ENCODE measurements at regions not wholly inside any gene's neighbourhood (a gene's known extent, or its start where the extent isn't known, plus 50 kb on each side); places are given as distances from the start of the nearest gene placed in this dataset.

- TF ChIP-seq CTCF (IDR thresholded peaks at IDR 0.05), result no peak
- TF ChIP-seq EP300 (IDR thresholded peaks at IDR 0.05; ENCODE audit: borderline replicate concordance in 1 of 2, low read depth in 1 of 2, low read length in 1 of 2), result no peak
- TF ChIP-seq JUND (IDR thresholded peaks at IDR 0.05), result no peak
- no peak for TF ChIP-seq PBX3 (IDR thresholded peaks at IDR 0.05)
- no peak for TF ChIP-seq RFX5 (IDR thresholded peaks at IDR 0.05; ENCODE audit: low read length)
- TF ChIP-seq RAD21 (IDR thresholded peaks at IDR 0.05; ENCODE audit: low read length), result no peak
- TF ChIP-seq USF2 (IDR thresholded peaks at IDR 0.05; ENCODE audit: borderline replicate concordance, low read depth, low read length), result no peak
Measured at GRCh38 chr3:159159546-159159945, 357.7 kb downstream of the MFSD1 start.
